ENCODE measurements at regions not wholly inside any gene's neighbourhood (a gene's known extent, or its start where the extent isn't known, plus 50 kb on each side); places are given as distances from the start of the nearest gene placed in this dataset.
"Not testable (repeated sequence)": the region's sequence is repeated elsewhere in the genome, so short reads cannot be mapped to it uniquely, and the experiment has no call there.

DNA sequence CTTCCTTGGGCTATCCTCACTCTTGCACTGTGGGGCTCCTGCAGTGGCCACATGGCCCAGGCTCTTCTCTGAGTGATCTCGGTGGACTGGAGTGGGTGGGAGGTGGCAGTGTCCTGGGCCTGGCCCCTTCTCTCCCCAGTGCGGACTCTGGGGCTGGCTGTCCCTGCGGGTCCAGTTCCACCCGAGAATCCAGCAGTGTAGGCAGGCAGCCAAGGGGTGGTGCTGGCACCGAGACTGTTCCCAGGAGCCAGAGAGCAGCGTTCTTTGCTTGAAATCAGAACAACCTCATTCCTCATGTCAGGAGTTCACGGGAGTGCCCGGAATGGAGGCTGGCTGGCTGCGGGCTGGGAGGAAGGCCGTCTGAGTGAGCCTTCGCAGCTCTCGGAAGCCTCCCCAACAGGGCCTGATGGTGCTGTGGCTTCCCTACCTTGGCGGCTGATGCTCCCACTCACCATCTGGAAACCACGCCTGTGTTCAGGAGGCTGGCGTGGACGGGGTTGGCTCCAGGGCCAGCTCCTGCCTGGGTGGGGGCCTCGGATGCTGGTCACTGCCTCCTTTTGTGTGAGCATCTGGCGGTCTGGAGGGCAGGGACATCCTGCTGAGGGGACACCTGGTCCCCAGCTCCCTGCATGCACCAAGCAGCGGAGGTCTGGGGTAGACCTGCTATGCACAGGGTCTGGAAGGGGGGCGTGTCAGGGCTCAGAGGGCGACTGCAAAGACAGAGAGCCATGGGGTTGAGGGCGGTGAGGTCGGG is 238.9 kb downstream of the TMEM121 start:
- H3K4me1 Mint-ChIP-seq (ENCODE audit: low read depth); H3K36me3 ChIP-seq (ENCODE audit: insufficient read depth, low read length); ATAC-seq (ENCODE audit: poor library complexity): not testable (repeated sequence)

GRCh38 chr14:105765893-105766614 is 239.7 kb downstream of the TMEM121 start:
- ChIA-PET CTCF (no interaction called here), POLR2A (no interaction called here)
- Histone ChIP-seq H3K36me3 (ENCODE audit: insufficient read depth, low read length) (no peaks in the 10 kb centered on the region), H3K4me3 (ENCODE audit: low read length) (no peak overlapping the region), H3K4me1 (ENCODE audit: insufficient read depth, low read length) (no peaks in the 10 kb centered on the region), H3K27ac (ENCODE audit: low read depth in 1 of 2, low read length in 2 of 2) (no peak overlapping the region), H3K9me3 (ENCODE audit: control insufficient read depth in 1 of 2, insufficient read depth in 1 of 2, low read length in 2 of 2) (no peaks in the 10 kb centered on the region), H3K27me3 (ENCODE audit: control insufficient read depth in 1 of 2, insufficient read depth in 2 of 2, low read length in 2 of 2) (no peaks in the 10 kb centered on the region)
- intact Hi-C loops (cut with DNase I, micrococcal nuclease) = loop anchor here in 1 of 2 experiments (2.0 to 5.0 kb wide), 2 partner anchors 23 to 34 kb away; no protein-coding TSS in a partner anchor
- Mint-ChIP-seq H3K36me3 (ENCODE audit: low read depth) (no peaks in the 10 kb centered on the region), H3K27ac (no peak overlapping the region), H3K9me3 (no peaks in the 10 kb centered on the region), H3K4me3 (no peak overlapping the region), H3K27me3 (peaks cover 6% of the 10 kb centered on the region), H3K4me1 (ENCODE audit: low read depth) (no peaks in the 10 kb centered on the region)
- TF ChIP-seq CTCF (IDR thresholded peaks at IDR 0.05) = no peak
- DNase-seq (no peak), ATAC-seq (ENCODE audit: poor library complexity) (no peak)

More for the DNA sequence above, 238.9 kb downstream of the TMEM121 start:
- CTCF ChIA-PET; H3K27me3 ChIP-seq (ENCODE audit: control insufficient read depth in 1 of 2, insufficient read depth in 2 of 2, low read length in 2 of 2); POLR2A ChIA-PET; H3K9me3 Mint-ChIP-seq; H3K4me1 ChIP-seq (ENCODE audit: insufficient read depth, low read length); H3K4me3 Mint-ChIP-seq; H3K36me3 Mint-ChIP-seq (ENCODE audit: low read depth); H3K9me3 ChIP-seq (ENCODE audit: control insufficient read depth in 1 of 2, insufficient read depth in 1 of 2, low read length in 2 of 2); H3K4me3 ChIP-seq (ENCODE audit: low read length); H3K27me3 Mint-ChIP-seq; DNase-seq; H3K27ac Mint-ChIP-seq; H3K27ac ChIP-seq (ENCODE audit: low read depth in 1 of 2, low read length in 2 of 2): not testable (repeated sequence)
- intact Hi-C loops (cut with DNase I, micrococcal nuclease) = loop anchor here in 1 of 2 experiments (5.0 kb wide), 1 partner anchor 33 kb away; no protein-coding TSS in a partner anchor

GRCh38 chr14:105767315-105767714 is 240.9 kb downstream of the TMEM121 start:
- H3K4me1 ChIP-seq (ENCODE audit: insufficient read depth, low read length) = no peaks in the 10 kb centered on the region
- H3K4me1 Mint-ChIP-seq (ENCODE audit: low read depth) = no peaks in the 10 kb centered on the region
- no peak overlapping the region for H3K27ac ChIP-seq (ENCODE audit: low read depth in 1 of 2, low read length in 2 of 2)
- no peaks in the 10 kb centered on the region for H3K9me3 ChIP-seq (ENCODE audit: control insufficient read depth in 1 of 2, insufficient read depth in 1 of 2, low read length in 2 of 2)
- DNase-seq (no peak), ATAC-seq (ENCODE audit: poor library complexity) (no peak)
- no peaks in the 10 kb centered on the region for H3K9me3 Mint-ChIP-seq
- no peaks in the 10 kb centered on the region for H3K27me3 Mint-ChIP-seq
- no peak overlapping the region for H3K4me3 Mint-ChIP-seq
- CTCF ChIA-PET = no interaction called here
- intact Hi-C loops (cut with DNase I, micrococcal nuclease) = loop anchor here in 1 of 2 experiments (2.0 to 5.0 kb wide), 2 partner anchors 25 to 35 kb away; no protein-coding TSS in a partner anchor
- POLR2A ChIA-PET = no interaction called here
- no peaks in the 10 kb centered on the region for H3K27me3 ChIP-seq (ENCODE audit: control insufficient read depth in 1 of 2, insufficient read depth in 2 of 2, low read length in 2 of 2)
- no peak overlapping the region for H3K27ac Mint-ChIP-seq
- H3K4me3 ChIP-seq (ENCODE audit: low read length) = no peak overlapping the region
- H3K36me3 Mint-ChIP-seq (ENCODE audit: low read depth) = no peaks in the 10 kb centered on the region
- no peak for TF ChIP-seq CTCF (IDR thresholded peaks at IDR 0.05)
- H3K36me3 ChIP-seq (ENCODE audit: insufficient read depth, low read length) = no peaks in the 10 kb centered on the region

- H3K4me1 Mint-ChIP-seq (ENCODE audit: low read depth); POLR2A ChIA-PET: not testable (repeated sequence)
These were observed 241.7 kb downstream of the TMEM121 start for GRCh38 chr14:105768039-105768438.

GRCh38 chr14:105769061-105769730 is 242.8 kb downstream of the TMEM121 start:
- ATAC-seq (ENCODE audit: poor library complexity); DNase-seq; POLR2A ChIA-PET; H3K27ac ChIP-seq (ENCODE audit: low read depth in 1 of 2, low read length in 2 of 2); H3K27ac Mint-ChIP-seq; H3K9me3 ChIP-seq (ENCODE audit: control insufficient read depth in 1 of 2, insufficient read depth in 1 of 2, low read length in 2 of 2); CTCF ChIA-PET; H3K27me3 Mint-ChIP-seq; H3K27me3 ChIP-seq (ENCODE audit: control insufficient read depth in 1 of 2, insufficient read depth in 2 of 2, low read length in 2 of 2); H3K36me3 ChIP-seq (ENCODE audit: insufficient read depth, low read length); H3K4me1 ChIP-seq (ENCODE audit: insufficient read depth, low read length); H3K9me3 Mint-ChIP-seq; H3K4me3 Mint-ChIP-seq; H3K4me3 ChIP-seq (ENCODE audit: low read length); H3K4me1 Mint-ChIP-seq (ENCODE audit: low read depth); H3K36me3 Mint-ChIP-seq (ENCODE audit: low read depth): not testable (repeated sequence)
- intact Hi-C loops (cut with DNase I, micrococcal nuclease) = loop anchor here in 1 of 2 experiments (5.0 kb wide), 1 partner anchor 37 kb away; no protein-coding TSS in a partner anchor

More at GRCh38 chr14:105768039-105768438, 241.7 kb downstream of the TMEM121 start:
- CTCF ChIA-PET; ATAC-seq (ENCODE audit: poor library complexity); H3K4me3 Mint-ChIP-seq; H3K4me3 ChIP-seq (ENCODE audit: low read length); H3K27ac Mint-ChIP-seq; H3K36me3 ChIP-seq (ENCODE audit: insufficient read depth, low read length); H3K36me3 Mint-ChIP-seq (ENCODE audit: low read depth); DNase-seq; H3K4me1 ChIP-seq (ENCODE audit: insufficient read depth, low read length); H3K9me3 ChIP-seq (ENCODE audit: control insufficient read depth in 1 of 2, insufficient read depth in 1 of 2, low read length in 2 of 2); H3K27ac ChIP-seq (ENCODE audit: low read depth in 1 of 2, low read length in 2 of 2); H3K9me3 Mint-ChIP-seq; H3K27me3 ChIP-seq (ENCODE audit: control insufficient read depth in 1 of 2, insufficient read depth in 2 of 2, low read length in 2 of 2); H3K27me3 Mint-ChIP-seq: not testable (repeated sequence)
- intact Hi-C loops (cut with DNase I, micrococcal nuclease) = loop anchor here in 1 of 2 experiments (5.0 kb wide), 1 partner anchor 36 kb away; no protein-coding TSS in a partner anchor

Data from CD4-positive, alpha-beta T cell (primary cell).